Mesenchymal stem cell (in vitro differentiated cells and primary cell): ENCODE measurements at regions not wholly inside any gene's neighbourhood (a gene's known extent, or its start where the extent isn't known, plus 50 kb on each side); places are given as distances from the start of the nearest gene placed in this dataset.

Experiments
- DNase-seq: peaks from one replicate; pipeline ENCODE4 v3.0.0-alpha.2; 2013
- H2AFZ ChIP-seq: one replicate; pipeline ENCODE4 v1.6.1; 2013; ENCODE audit warnings: low read depth, mild to moderate bottlenecking, control low read depth, inconsistent platforms, low read length, moderate library complexity
- H2AK5ac ChIP-seq: 2 replicates; pipeline ENCODE4 v1.6.1; 2013; ENCODE audit warnings: low read length, moderate library complexity, mild to moderate bottlenecking, inconsistent platforms; ENCODE audit not compliant: severe bottlenecking
- H2BK120ac ChIP-seq: one replicate; pipeline ENCODE4 v1.6.1; 2013; ENCODE audit warnings: low read depth, mild to moderate bottlenecking, inconsistent platforms, low read length, moderate library complexity
- H2BK12ac ChIP-seq, 2 experiments: one replicate each; pipeline ENCODE4 v1.6.1; 2013; ENCODE audit warnings: inconsistent platforms in 2 of 2, low read length in 2 of 2, mild to moderate bottlenecking in 2 of 2, moderate library complexity in 2 of 2, control low read depth in 1 of 2
- H2BK15ac ChIP-seq: one replicate; pipeline ENCODE4 v1.6.1; 2013; ENCODE audit warnings: mild to moderate bottlenecking, low read depth, inconsistent platforms; ENCODE audit not compliant: poor library complexity, severe bottlenecking
- H2BK5ac ChIP-seq: 2 replicates; pipeline ENCODE4 v1.6.1; 2013; ENCODE audit warnings: low read depth, mild to moderate bottlenecking, low read length, control low read depth, inconsistent platforms; ENCODE audit not compliant: poor library complexity, severe bottlenecking
- H3K14ac ChIP-seq, 2 experiments: one replicate each; pipeline ENCODE4 v1.6.1; 2013; ENCODE audit warnings: inconsistent platforms in 2 of 2, low read length in 2 of 2, control low read depth in 1 of 2, mild to moderate bottlenecking in 1 of 2, moderate library complexity in 1 of 2
- H3K18ac ChIP-seq, 2 experiments: one replicate each; pipeline ENCODE4 v1.6.1; 2013; ENCODE audit warnings: inconsistent platforms in 2 of 2, low read length in 2 of 2, control low read depth in 1 of 2, low read depth in 1 of 2, mild to moderate bottlenecking in 1 of 2
- H3K23ac ChIP-seq, 2 experiments: one replicate each; pipeline ENCODE4 v1.6.1; 2013; ENCODE audit warnings: inconsistent platforms in 2 of 2, low read length in 2 of 2, mild to moderate bottlenecking in 2 of 2, moderate library complexity in 2 of 2, control low read depth in 1 of 2
- H3K27ac ChIP-seq: 2 replicates; pipeline ENCODE4 v1.5.1; 2013; ENCODE audit warnings: mild to moderate bottlenecking, moderate library complexity, low read length, control low read depth, inconsistent platforms; ENCODE audit not compliant: poor library complexity, severe bottlenecking
- H3K27me3 ChIP-seq, 2 experiments: 2 replicates each; pipeline versions ENCODE4 v1.6.1 to v1.7.0; 2013; ENCODE audit warnings: low read length in 2 of 2, mild to moderate bottlenecking in 2 of 2, moderate library complexity in 2 of 2, control low read depth in 1 of 2, inconsistent platforms in 1 of 2; ENCODE audit not compliant: control insufficient read depth in 1 of 2, insufficient read depth in 1 of 2
- H3K36me3 ChIP-seq, 2 experiments: 2 replicates each; pipeline versions ENCODE4 v1.6.1 to v1.7.0; 2013; ENCODE audit warnings: low read length in 2 of 2, control low read depth in 1 of 2, inconsistent platforms in 1 of 2, low read depth in 1 of 2, mild to moderate bottlenecking in 1 of 2; ENCODE audit not compliant: insufficient read depth in 2 of 2, control insufficient read depth in 1 of 2
- H3K4ac ChIP-seq, 2 experiments: one replicate each; pipeline ENCODE4 v1.6.1; 2013; ENCODE audit warnings: inconsistent platforms in 2 of 2, low read length in 2 of 2, mild to moderate bottlenecking in 2 of 2, moderate library complexity in 2 of 2, control low read depth in 1 of 2, low read depth in 1 of 2
- H3K4me1 ChIP-seq: 2 replicates; pipeline ENCODE4 v1.6.1; 2013; ENCODE audit warnings: low read depth, low read length, control low read depth; ENCODE audit not compliant: control insufficient read depth, insufficient read depth
- H3K4me2 ChIP-seq: 2 replicates; pipeline ENCODE4 v1.6.1; 2013; ENCODE audit warnings: low read length, mild to moderate bottlenecking, inconsistent platforms; ENCODE audit not compliant: poor library complexity, severe bottlenecking
- H3K4me3 ChIP-seq, 2 experiments: 2 replicates each; pipeline versions ENCODE4 v1.5.1 to v1.7.0; 2013; ENCODE audit warnings: low read length in 2 of 2, mild to moderate bottlenecking in 2 of 2, control low read depth in 1 of 2, low read depth in 1 of 2; ENCODE audit not compliant: insufficient read depth in 1 of 2
- H3K79me1 ChIP-seq: replicated peaks from 2 replicates; pipeline ENCODE4 v1.6.1; 2013; ENCODE audit warnings: mild to moderate bottlenecking, control low read depth, low read length, inconsistent platforms; ENCODE audit not compliant: poor library complexity, severe bottlenecking
- H3K9ac ChIP-seq: 2 replicates; pipeline ENCODE4 v1.7.0; 2013; ENCODE audit warnings: mild to moderate bottlenecking, low read length, moderate library complexity
- H3K9me3 ChIP-seq: 2 replicates; pipeline ENCODE4 v1.7.0; 2013; ENCODE audit warnings: mild to moderate bottlenecking, low read length; ENCODE audit not compliant: control insufficient read depth
- H4K8ac ChIP-seq: one replicate; pipeline ENCODE4 v1.6.1; 2013; ENCODE audit warnings: inconsistent platforms, mild to moderate bottlenecking, low read length, moderate library complexity
- H4K91ac ChIP-seq: one replicate; pipeline ENCODE4 v1.6.1; 2013; ENCODE audit warnings: mild to moderate bottlenecking, low read length, inconsistent platforms
- WGBS: methylation state at CpG from one replicate; pipeline ENCODE4 v1.1.7; 2013; ENCODE audit warnings: mixed read lengths; 5-methylcytosine and 5-hydroxymethylcytosine counted together

DNA sequence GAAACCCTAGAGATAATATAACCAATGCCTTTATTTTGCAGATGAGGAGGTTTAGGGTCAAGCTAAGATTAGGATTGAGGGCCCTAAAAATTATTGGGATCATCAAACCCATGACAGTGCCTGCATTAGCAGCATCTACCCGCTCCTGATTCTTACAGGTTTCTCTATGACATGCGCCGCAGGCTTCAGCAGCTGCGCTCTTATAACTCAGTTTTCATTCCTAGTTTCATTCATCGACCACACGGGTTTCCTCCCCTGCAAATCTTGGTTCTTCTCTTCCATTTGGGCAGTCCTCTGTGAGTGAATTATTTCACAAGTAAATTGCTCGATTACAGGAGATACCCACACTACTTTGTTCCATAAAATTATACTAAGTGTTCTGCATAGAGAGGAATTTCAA lies 137.2 kb downstream of the SLC24A2 start:
- no peak overlapping the region for H4K91ac ChIP-seq
- no peak for DNase-seq
- H3K4ac ChIP-seq: no peak overlapping the region
- WGBS: 92% methylated on average over 6 of the region's 7 CpGs
- no peak overlapping the region for H3K23ac ChIP-seq
- H3K18ac ChIP-seq: no peak overlapping the region
- H3K79me1 ChIP-seq: no peaks in the 10 kb centered on the region
- no peak overlapping the region for H3K4me3 ChIP-seq
- no peaks in the 10 kb centered on the region for H3K4me1 ChIP-seq
- H3K9ac ChIP-seq: no peak overlapping the region
- H3K27ac ChIP-seq: no peak overlapping the region
- H2BK5ac ChIP-seq: no peak overlapping the region
- H2BK15ac ChIP-seq: no peak overlapping the region
- H2BK12ac ChIP-seq: no peak overlapping the region
- H3K36me3 ChIP-seq: no peaks in the 10 kb centered on the region
- H2AFZ ChIP-seq: no peak overlapping the region
- no peak overlapping the region for H3K4me2 ChIP-seq
- no peak overlapping the region for H2AK5ac ChIP-seq
- H2BK120ac ChIP-seq: no peak overlapping the region
- peaks cover 0 to 19% of the 10 kb centered on the region in 2 experiments for H3K27me3 ChIP-seq
- H3K9me3 ChIP-seq: no peaks in the 10 kb centered on the region
- no peak overlapping the region for H4K8ac ChIP-seq
- H3K14ac ChIP-seq: no peak overlapping the region

DNA sequence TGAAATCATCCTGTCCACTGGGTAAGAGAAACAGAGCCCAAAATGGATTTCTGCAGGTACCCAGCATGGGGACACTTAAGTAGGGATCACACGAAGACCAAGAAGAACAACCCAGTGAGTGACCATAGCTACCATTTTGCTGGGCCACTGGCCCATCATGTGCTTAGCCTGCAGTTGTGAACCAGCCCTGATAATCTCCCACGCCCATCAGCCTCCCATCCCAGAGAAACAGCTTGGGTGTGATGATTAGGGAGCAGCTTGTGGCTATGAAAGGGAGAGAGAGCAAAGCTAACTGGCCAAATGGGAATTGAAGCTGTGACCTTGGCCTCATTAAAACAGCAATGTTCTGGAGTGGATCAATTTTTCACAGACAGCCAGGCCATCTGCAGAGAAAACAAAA lies 138.5 kb downstream of the SLC24A2 start:
- H3K4me1 ChIP-seq: no peaks in the 10 kb centered on the region
- H3K27me3 ChIP-seq: peaks cover 0 to 11% of the 10 kb centered on the region in 2 experiments
- H3K36me3 ChIP-seq: no peaks in the 10 kb centered on the region
- no peak overlapping the region for H3K4ac ChIP-seq
- no peak overlapping the region for H2AK5ac ChIP-seq
- 73% methylated on average over 1 of the region's 2 CpGs for WGBS
- H3K9ac ChIP-seq: no peak overlapping the region
- H3K4me3 ChIP-seq: no peak overlapping the region
- no peak overlapping the region for H2BK5ac ChIP-seq
- no peak overlapping the region for H3K18ac ChIP-seq
- no peak overlapping the region for H2BK12ac ChIP-seq
- no peak overlapping the region for H3K14ac ChIP-seq
- H4K91ac ChIP-seq: no peak overlapping the region
- no peaks in the 10 kb centered on the region for H3K79me1 ChIP-seq
- no peak for DNase-seq
- no peak overlapping the region for H4K8ac ChIP-seq
- no peak overlapping the region for H3K4me2 ChIP-seq
- H3K9me3 ChIP-seq: no peaks in the 10 kb centered on the region
- no peak overlapping the region for H2BK120ac ChIP-seq
- H3K23ac ChIP-seq: no peak overlapping the region
- H3K27ac ChIP-seq: no peak overlapping the region
- no peak overlapping the region for H2AFZ ChIP-seq
- no peak overlapping the region for H2BK15ac ChIP-seq

- Histone ChIP-seq H3K4me3 (no peak overlapping the region), H2BK12ac (no peak overlapping the region), H2AFZ (no peak overlapping the region), H3K23ac (no peak overlapping the region), H4K8ac (no peak overlapping the region), H4K91ac (no peak overlapping the region), H3K27me3 (peaks cover 0 to 11% of the 10 kb centered on the region in 2 experiments), H3K9me3 (no peaks in the 10 kb centered on the region), H3K18ac (no peak overlapping the region), H3K4me1 (no peaks in the 10 kb centered on the region), H3K14ac (no peak overlapping the region), H2BK5ac (no peak overlapping the region), H2BK15ac (no peak overlapping the region), H2AK5ac (no peak overlapping the region), H3K36me3 (no peaks in the 10 kb centered on the region), H3K4ac (no peak overlapping the region), H2BK120ac (no peak overlapping the region), H3K79me1 (no peaks in the 10 kb centered on the region), H3K9ac (no peak overlapping the region), H3K27ac (no peak overlapping the region), H3K4me2 (no peak overlapping the region)
- WGBS: no CpG with 5 or more reads among the region's 4 CpGs
- no peak for DNase-seq
These were observed 139.3 kb downstream of the SLC24A2 start for GRCh38 chr9:19649336-19650041.

GRCh38 chr9:19648672-19649071 lies 140.2 kb downstream of the SLC24A2 start:
- H3K14ac ChIP-seq: no peak overlapping the region
- H3K4ac ChIP-seq: no peak overlapping the region
- H3K4me2 ChIP-seq: no peak overlapping the region
- H3K18ac ChIP-seq: no peak overlapping the region
- H2AFZ ChIP-seq: no peak overlapping the region
- DNase-seq: no peak
- no peaks in the 10 kb centered on the region for H3K4me1 ChIP-seq
- H3K9ac ChIP-seq: no peak overlapping the region
- no peak overlapping the region for H3K4me3 ChIP-seq
- H3K36me3 ChIP-seq: no peaks in the 10 kb centered on the region
- H3K23ac ChIP-seq: no peak overlapping the region
- no peak overlapping the region for H2BK12ac ChIP-seq
- no peaks in the 10 kb centered on the region for H3K79me1 ChIP-seq
- no peak overlapping the region for H3K27ac ChIP-seq
- no peak overlapping the region for H4K8ac ChIP-seq
- H3K27me3 ChIP-seq: peaks cover 0 to 7% of the 10 kb centered on the region in 2 experiments
- 60% methylated on average over 2 of the region's 2 CpGs for WGBS
- H3K9me3 ChIP-seq: no peaks in the 10 kb centered on the region
- H4K91ac ChIP-seq: no peak overlapping the region
- no peak overlapping the region for H2AK5ac ChIP-seq
- H2BK5ac ChIP-seq: no peak overlapping the region
- H2BK120ac ChIP-seq: no peak overlapping the region
- no peak overlapping the region for H2BK15ac ChIP-seq
